IPS DF 4.7 (cell line): ENCODE measurements at regions not wholly inside any gene's neighbourhood (a gene's known extent, or its start where the extent isn't known, plus 50 kb on each side); places are given as distances from the start of the nearest gene placed in this dataset.
"Not testable (repeated sequence)": the region's sequence is repeated elsewhere in the genome, so short reads cannot be mapped to it uniquely, and the experiment has no call there.

Source experiments
- DNase-seq: peaks from one replicate; pipeline ENCODE4 v3.0.0-alpha.2; 2013; ENCODE audit warnings: low spot score; ENCODE audit errors: extremely low read depth

DNA sequence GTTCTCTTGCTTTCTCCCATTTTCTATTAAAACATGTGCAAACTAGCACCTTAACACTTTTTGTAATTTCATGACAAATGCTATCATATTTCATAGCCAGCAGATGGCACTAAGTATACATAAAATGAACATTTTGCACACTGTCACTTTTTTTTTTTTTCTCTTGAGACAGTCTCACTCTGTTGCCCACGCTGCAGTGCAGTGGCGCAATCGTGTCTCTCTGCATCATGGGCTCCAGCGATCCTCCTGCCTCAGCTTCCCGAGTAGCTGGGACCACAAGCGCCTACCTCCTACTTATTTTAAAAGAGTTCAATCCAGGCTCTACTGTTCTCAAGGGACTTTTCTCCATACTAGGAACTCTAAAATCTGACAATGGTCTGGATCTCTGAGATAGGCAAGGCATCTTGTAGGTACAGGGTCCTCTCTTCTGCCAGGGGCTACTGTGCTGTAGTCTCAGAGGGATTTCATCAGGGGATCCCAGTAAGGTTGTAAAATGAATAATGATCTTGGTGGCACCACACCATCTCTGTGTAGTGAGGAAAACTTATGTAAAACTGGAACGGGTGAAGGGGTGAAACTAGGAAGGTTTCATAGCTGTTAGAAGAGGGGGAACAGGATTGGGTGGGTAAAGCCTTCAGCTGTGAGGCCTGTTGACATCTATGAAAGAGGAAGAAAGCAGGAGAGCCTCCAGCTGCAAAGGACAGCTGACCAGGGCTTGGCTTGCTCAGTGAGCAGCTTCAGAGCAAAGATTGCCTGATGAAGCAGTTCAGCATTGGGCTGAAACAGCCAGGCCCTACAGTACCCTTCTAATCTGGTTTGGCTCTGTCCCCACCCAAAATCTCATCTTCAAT, 196.9 kb downstream of the AVL9 start:
- not testable (repeated sequence) for DNase-seq

- not testable (repeated sequence) for DNase-seq
Observed at GRCh38 chr7:32688092-32688491, 192.8 kb downstream of the AVL9 start.

DNA sequence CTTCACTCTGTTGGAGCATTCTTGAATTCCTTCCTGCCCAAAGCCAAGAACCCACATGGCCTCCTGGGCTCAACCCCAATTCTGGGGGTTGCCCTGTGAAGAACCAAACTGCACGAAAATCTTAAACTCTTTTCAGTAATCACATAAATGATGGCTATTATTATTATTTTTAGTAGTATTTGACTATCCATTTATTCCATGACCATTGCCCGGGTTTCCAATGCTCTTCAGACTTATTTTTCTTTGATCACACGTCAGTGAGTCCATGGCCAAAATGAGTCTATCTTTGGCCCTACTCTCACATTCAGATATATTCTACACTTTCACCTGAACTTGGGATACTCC, 185.9 kb downstream of the AVL9 start:
- DNase-seq, result no peak

GRCh38 chr7:32680259-32681173, 185.2 kb downstream of the AVL9 start:
- peak; percentile 46 for DNase-seq

DNA sequence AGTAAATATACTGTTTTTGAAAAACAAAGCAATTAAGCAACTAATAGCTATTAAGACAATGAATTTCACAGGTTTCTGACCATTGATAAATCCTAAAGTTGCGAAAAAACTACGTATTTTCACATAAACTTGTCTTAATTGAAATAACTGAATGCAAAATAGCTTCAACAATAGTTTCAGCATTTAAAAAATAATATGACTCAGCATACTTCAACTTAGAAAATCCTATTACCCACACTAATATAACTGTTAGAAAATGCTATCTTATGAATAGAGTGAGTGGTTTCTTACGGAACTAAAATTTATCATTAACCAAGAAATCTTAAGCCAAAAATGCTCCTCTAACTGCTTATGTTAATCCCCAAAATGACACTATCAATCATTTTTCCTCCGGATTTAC, 183.9 kb downstream of the AVL9 start:
- DNase-seq, result no peak

GRCh38 chr7:32677593-32677992, 182.3 kb downstream of the AVL9 start:
- no peak for DNase-seq

- DNase-seq, result no peak
Observed at GRCh38 chr7:32676249-32676941, 181.1 kb downstream of the AVL9 start.

- no peak for DNase-seq
Observed at GRCh38 chr7:32673275-32673983, 178.1 kb downstream of the AVL9 start.

- no peak for DNase-seq
Observed at GRCh38 chr7:32670110-32671025, 175.1 kb downstream of the AVL9 start.

- DNase-seq, result not testable (repeated sequence)
Observed at GRCh38 chr7:32669173-32669870, 174.0 kb downstream of the AVL9 start.

DNA sequence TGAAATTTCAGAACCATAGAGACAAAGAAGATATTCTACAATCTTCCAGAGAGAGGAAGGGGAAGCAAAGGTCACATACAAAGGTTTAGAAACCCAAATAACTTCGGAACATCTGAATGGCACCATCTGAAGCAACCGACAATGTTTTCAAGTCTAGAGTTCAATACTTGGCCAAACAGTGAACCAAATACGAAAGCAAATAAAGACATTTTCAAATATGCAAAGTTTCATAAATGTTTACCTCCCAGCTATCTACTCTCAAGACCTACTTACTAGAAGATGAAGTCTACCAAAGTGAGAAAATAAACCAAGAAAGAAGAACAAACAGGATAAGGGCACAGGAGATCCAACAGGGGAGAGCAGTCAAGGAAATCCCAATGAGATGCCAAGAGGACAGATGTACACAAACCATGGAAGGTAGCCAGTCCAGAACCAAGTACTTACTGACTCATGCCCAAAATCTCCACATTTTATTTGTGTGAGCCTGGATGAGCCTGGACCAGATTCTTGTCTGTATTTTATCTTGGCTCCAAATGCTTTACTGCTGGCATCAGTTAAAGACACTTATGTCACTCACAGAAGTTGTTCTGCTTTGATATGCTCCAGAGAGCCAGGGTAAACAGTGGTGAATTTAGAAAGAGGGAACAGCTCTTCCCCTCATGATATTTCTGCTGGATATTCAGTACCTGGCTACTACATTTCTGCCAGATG, 173.3 kb downstream of the AVL9 start:
- DNase-seq, result not testable (repeated sequence)

DNA sequence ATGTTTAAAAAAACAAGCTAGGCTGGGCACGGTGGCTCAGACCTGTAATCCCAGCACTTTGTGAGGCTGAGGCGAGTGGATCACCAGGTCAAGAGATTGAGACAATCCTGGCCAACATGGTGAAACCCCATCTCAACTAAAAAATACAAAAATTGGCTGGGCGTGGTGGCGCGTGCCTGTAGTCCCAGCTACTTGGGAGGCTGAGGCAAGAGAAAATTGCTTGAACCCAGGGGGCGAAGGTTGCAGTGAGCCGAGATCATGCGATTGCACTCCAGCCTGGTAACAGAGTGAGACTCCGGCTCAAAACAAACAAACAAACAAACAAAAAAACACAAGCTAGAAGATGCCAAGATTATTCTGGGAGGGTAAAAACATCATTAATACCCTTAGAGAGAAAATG, 172.3 kb downstream of the AVL9 start:
- not testable (repeated sequence) for DNase-seq

- DNase-seq, result not testable (repeated sequence)
Observed at GRCh38 chr7:32663805-32664211, 168.5 kb downstream of the AVL9 start.

GRCh38 chr7:32662509-32662908, 167.2 kb downstream of the AVL9 start:
- DNase-seq, result not testable (repeated sequence)

DNA sequence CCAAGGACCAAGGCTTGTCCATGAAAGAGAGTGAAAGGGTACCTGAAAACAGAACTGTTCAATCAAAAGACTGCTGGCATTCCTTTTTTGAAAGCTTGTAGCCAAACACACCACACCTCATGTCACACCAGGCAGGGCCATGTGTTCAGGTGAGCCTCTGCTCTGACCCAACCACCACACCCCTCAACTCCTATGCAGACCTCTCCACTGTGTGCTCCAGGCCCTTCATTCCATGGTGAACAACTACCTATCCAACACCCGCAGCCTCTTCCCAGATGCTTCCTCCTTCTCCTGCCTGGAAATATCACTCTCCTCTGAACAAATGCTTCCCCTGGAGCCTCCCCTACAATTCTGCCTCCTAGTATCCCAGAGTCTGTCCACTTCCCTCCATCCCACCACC, 166.6 kb downstream of the AVL9 start:
- no peak for DNase-seq

GRCh38 chr7:32661501-32661900, 166.2 kb downstream of the AVL9 start:
- no peak for DNase-seq

DNA sequence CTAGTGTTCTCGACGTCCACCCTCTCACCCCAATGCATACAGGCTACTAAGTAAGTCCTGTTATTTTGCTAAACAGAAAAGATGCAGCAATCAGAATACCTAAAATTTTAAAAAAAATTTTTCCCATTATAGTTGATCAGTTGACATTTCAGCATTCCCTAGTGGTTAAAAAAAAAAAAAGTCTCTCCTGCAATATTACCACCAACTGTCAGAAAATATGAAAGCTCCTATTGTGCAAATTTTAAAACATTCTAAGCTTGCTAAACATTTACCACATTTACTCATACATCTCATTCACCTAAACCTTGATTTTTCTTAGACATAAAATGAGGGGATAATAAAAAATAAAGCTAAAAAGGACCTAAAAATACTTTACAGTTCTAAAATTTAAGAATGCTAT, 165.6 kb downstream of the AVL9 start:
- no peak for DNase-seq

GRCh38 chr7:32659853-32660252, 164.6 kb downstream of the AVL9 start:
- no peak for DNase-seq

GRCh38 chr7:32658467-32658869, 163.2 kb downstream of the AVL9 start:
- no peak for DNase-seq
